ENCODE measurements at regions not wholly inside any gene's neighbourhood (a gene's known extent, or its start where the extent isn't known, plus 50 kb on each side); places are given as distances from the start of the nearest gene placed in this dataset.

- H3K4me3 ChIP-seq (ENCODE audit: low read length in 3 of 3): no peak overlapping the region
- peaks cover 0 to 7% (median 0%) of the 10 kb centered on the region in 3 donors for H3K9me3 ChIP-seq (ENCODE audit: control insufficient read depth in 3 of 3, low read length in 3 of 3)
These were observed 266.0 kb downstream of the ALG10 start for GRCh38 chr12:34287986-34288962.

GRCh38 chr12:34288963-34289345, 266.7 kb downstream of the ALG10 start:
- Histone ChIP-seq H3K4me1 (ENCODE audit: control insufficient read depth in 3 of 3, insufficient read depth in 3 of 3, low read length in 3 of 3) (no peaks in the 10 kb centered on the region), H3K27me3 (ENCODE audit: control insufficient read depth in 3 of 3, insufficient read depth in 3 of 3, low read length in 3 of 3) (no peaks in the 10 kb centered on the region), H3K27ac (ENCODE audit: low read depth, low read length) (no peak overlapping the region), H3K36me3 (ENCODE audit: control insufficient read depth in 3 of 3, insufficient read depth in 3 of 3, low read length in 3 of 3) (no peaks in the 10 kb centered on the region), H3K9ac (ENCODE audit: low read depth in 1 of 3, low read length in 3 of 3) (no peak overlapping the region), H3K4me3 (ENCODE audit: low read length in 3 of 3) (no peak overlapping the region), H3K9me3 (ENCODE audit: control insufficient read depth in 3 of 3, low read length in 3 of 3) (peaks cover 0 to 7% (median 0%) of the 10 kb centered on the region in 3 donors)

More at GRCh38 chr12:34287986-34288962, 266.0 kb downstream of the ALG10 start:
- Histone ChIP-seq H3K4me1 (ENCODE audit: control insufficient read depth in 3 of 3, insufficient read depth in 3 of 3, low read length in 3 of 3) (no peaks in the 10 kb centered on the region), H3K27me3 (ENCODE audit: control insufficient read depth in 3 of 3, insufficient read depth in 3 of 3, low read length in 3 of 3) (no peaks in the 10 kb centered on the region), H3K36me3 (ENCODE audit: control insufficient read depth in 3 of 3, insufficient read depth in 3 of 3, low read length in 3 of 3) (no peaks in the 10 kb centered on the region), H3K27ac (ENCODE audit: low read depth, low read length) (no peak overlapping the region), H3K9ac (ENCODE audit: low read depth in 1 of 3, low read length in 3 of 3) (no peak overlapping the region)

- H3K27ac ChIP-seq (ENCODE audit: low read depth, low read length): no peak overlapping the region
- H3K36me3 ChIP-seq (ENCODE audit: control insufficient read depth in 3 of 3, insufficient read depth in 3 of 3, low read length in 3 of 3): no peaks in the 10 kb centered on the region
- H3K27me3 ChIP-seq (ENCODE audit: control insufficient read depth in 3 of 3, insufficient read depth in 3 of 3, low read length in 3 of 3): no peaks in the 10 kb centered on the region
- H3K4me3 ChIP-seq (ENCODE audit: low read length in 3 of 3): no peak overlapping the region
- no peaks in the 10 kb centered on the region for H3K4me1 ChIP-seq (ENCODE audit: control insufficient read depth in 3 of 3, insufficient read depth in 3 of 3, low read length in 3 of 3)
- peaks cover 0 to 7% (median 0%) of the 10 kb centered on the region in 3 donors for H3K9me3 ChIP-seq (ENCODE audit: control insufficient read depth in 3 of 3, low read length in 3 of 3)
- H3K9ac ChIP-seq (ENCODE audit: low read depth in 1 of 3, low read length in 3 of 3): no peak overlapping the region
These were observed 267.4 kb downstream of the ALG10 start for GRCh38 chr12:34289431-34290380.

GRCh38 chr12:34290381-34290995, 268.2 kb downstream of the ALG10 start:
- Histone ChIP-seq H3K36me3 (ENCODE audit: control insufficient read depth in 3 of 3, insufficient read depth in 3 of 3, low read length in 3 of 3) (no peaks in the 10 kb centered on the region), H3K27me3 (ENCODE audit: control insufficient read depth in 3 of 3, insufficient read depth in 3 of 3, low read length in 3 of 3) (no peaks in the 10 kb centered on the region), H3K9ac (ENCODE audit: low read depth in 1 of 3, low read length in 3 of 3) (no peak overlapping the region), H3K27ac (ENCODE audit: low read depth, low read length) (no peak overlapping the region), H3K4me3 (ENCODE audit: low read length in 3 of 3) (no peak overlapping the region), H3K9me3 (ENCODE audit: control insufficient read depth in 3 of 3, low read length in 3 of 3) (peaks cover 0 to 7% (median 0%) of the 10 kb centered on the region in 3 donors), H3K4me1 (ENCODE audit: control insufficient read depth in 3 of 3, insufficient read depth in 3 of 3, low read length in 3 of 3) (no peaks in the 10 kb centered on the region)

- Histone ChIP-seq H3K36me3 (ENCODE audit: control insufficient read depth in 3 of 3, insufficient read depth in 3 of 3, low read length in 3 of 3) (no peaks in the 10 kb centered on the region), H3K9ac (ENCODE audit: low read depth in 1 of 3, low read length in 3 of 3) (no peak overlapping the region), H3K27me3 (ENCODE audit: control insufficient read depth in 3 of 3, insufficient read depth in 3 of 3, low read length in 3 of 3) (no peaks in the 10 kb centered on the region), H3K9me3 (ENCODE audit: control insufficient read depth in 3 of 3, low read length in 3 of 3) (peaks cover 0 to 7% (median 0%) of the 10 kb centered on the region in 3 donors), H3K4me3 (ENCODE audit: low read length in 3 of 3) (no peak overlapping the region), H3K27ac (ENCODE audit: low read depth, low read length) (no peak overlapping the region), H3K4me1 (ENCODE audit: control insufficient read depth in 3 of 3, insufficient read depth in 3 of 3, low read length in 3 of 3) (no peaks in the 10 kb centered on the region)
These were observed 268.7 kb downstream of the ALG10 start for GRCh38 chr12:34291001-34291400.

GRCh38 chr12:34291426-34291901, 269.2 kb downstream of the ALG10 start:
- no peaks in the 10 kb centered on the region for H3K27me3 ChIP-seq (ENCODE audit: control insufficient read depth in 3 of 3, insufficient read depth in 3 of 3, low read length in 3 of 3)

GRCh38 chr12:34292736-34293625, 270.7 kb downstream of the ALG10 start:
- no peaks in the 10 kb centered on the region for H3K4me1 ChIP-seq (ENCODE audit: control insufficient read depth in 3 of 3, insufficient read depth in 3 of 3, low read length in 3 of 3)
- no peak overlapping the region for H3K4me3 ChIP-seq (ENCODE audit: low read length in 3 of 3)
- H3K27me3 ChIP-seq (ENCODE audit: control insufficient read depth in 3 of 3, insufficient read depth in 3 of 3, low read length in 3 of 3): no peaks in the 10 kb centered on the region
- H3K27ac ChIP-seq (ENCODE audit: low read depth, low read length): no peak overlapping the region
- no peaks in the 10 kb centered on the region for H3K9me3 ChIP-seq (ENCODE audit: control insufficient read depth in 3 of 3, low read length in 3 of 3)
- no peak overlapping the region for H3K9ac ChIP-seq (ENCODE audit: low read depth in 1 of 3, low read length in 3 of 3)
- no peaks in the 10 kb centered on the region for H3K36me3 ChIP-seq (ENCODE audit: control insufficient read depth in 3 of 3, insufficient read depth in 3 of 3, low read length in 3 of 3)

More at GRCh38 chr12:34291426-34291901, 269.2 kb downstream of the ALG10 start:
- H3K36me3 ChIP-seq (ENCODE audit: control insufficient read depth in 3 of 3, insufficient read depth in 3 of 3, low read length in 3 of 3): no peaks in the 10 kb centered on the region
- no peaks in the 10 kb centered on the region for H3K4me1 ChIP-seq (ENCODE audit: control insufficient read depth in 3 of 3, insufficient read depth in 3 of 3, low read length in 3 of 3)
- no peak overlapping the region for H3K9ac ChIP-seq (ENCODE audit: low read depth in 1 of 3, low read length in 3 of 3)
- no peak overlapping the region for H3K4me3 ChIP-seq (ENCODE audit: low read length in 3 of 3)
- H3K27ac ChIP-seq (ENCODE audit: low read depth, low read length): no peak overlapping the region
- peaks cover 0 to 4% (median 0%) of the 10 kb centered on the region in 3 donors for H3K9me3 ChIP-seq (ENCODE audit: control insufficient read depth in 3 of 3, low read length in 3 of 3)

- no peak overlapping the region for H3K27ac ChIP-seq (ENCODE audit: low read depth, low read length)
- no peaks in the 10 kb centered on the region for H3K4me1 ChIP-seq (ENCODE audit: control insufficient read depth in 3 of 3, insufficient read depth in 3 of 3, low read length in 3 of 3)
- no peaks in the 10 kb centered on the region for H3K9me3 ChIP-seq (ENCODE audit: control insufficient read depth in 3 of 3, low read length in 3 of 3)
- H3K27me3 ChIP-seq (ENCODE audit: control insufficient read depth in 3 of 3, insufficient read depth in 3 of 3, low read length in 3 of 3): no peaks in the 10 kb centered on the region
- H3K36me3 ChIP-seq (ENCODE audit: control insufficient read depth in 3 of 3, insufficient read depth in 3 of 3, low read length in 3 of 3): no peaks in the 10 kb centered on the region
- no peak overlapping the region for H3K9ac ChIP-seq (ENCODE audit: low read depth in 1 of 3, low read length in 3 of 3)
- H3K4me3 ChIP-seq (ENCODE audit: low read length in 3 of 3): no peak overlapping the region
These were observed 271.8 kb downstream of the ALG10 start for GRCh38 chr12:34294137-34294536.

Data from skeletal muscle tissue (tissue), 3 donors.